HepG2 (cell line): ENCODE measurements at regions not wholly inside any gene's neighbourhood (a gene's known extent, or its start where the extent isn't known, plus 50 kb on each side); places are given as distances from the start of the nearest gene placed in this dataset.

Experiments
- RFXAP ChIP-seq: sonication (generic); formaldehyde crosslinking; IDR thresholded peaks from 2 replicates; pipeline ENCODE4 v1.4.0; 2020; ENCODE audit warnings: missing genetic modification reagents, borderline replicate concordance
- ZNF335 ChIP-seq: sonication (generic); formaldehyde crosslinking; IDR thresholded peaks from 2 replicates; pipeline ENCODE4 v1.4.0; 2020; ENCODE audit warnings: missing genetic modification reagents
- ZZZ3 ChIP-seq: sonication (generic); formaldehyde crosslinking; IDR thresholded peaks from 2 replicates; pipeline ENCODE4 v1.4.0; 2020; ENCODE audit warnings: missing genetic modification reagents, mild to moderate bottlenecking, borderline replicate concordance
- TF ChIP-seq, protein P1 (sequence below): sonication (generic); formaldehyde crosslinking; IDR thresholded peaks from 2 replicates; pipeline ENCODE4 v1.4.0; 2020; ENCODE audit warnings: low read depth, missing genetic modification reagents
- TF ChIP-seq, protein P2 (sequence below): sonication (generic); formaldehyde crosslinking; IDR thresholded peaks from 2 replicates; pipeline ENCODE4 v1.4.0; 2020; ENCODE audit warnings: missing genetic modification reagents
- TF ChIP-seq, protein P3 (sequence below), 2 experiments: fragments of 450-650 bp in 1 of 2; sonication (generic) in 1 of 2; formaldehyde crosslinking in 1 of 2; IDR thresholded peaks; 2 replicates each; pipeline versions ENCODE4 v1.6.1 to v1.8.0; 2016 to 2022; ENCODE audit warnings: antibody characterized with exemption in 1 of 2, mild to moderate bottlenecking in 1 of 2, missing genetic modification reagents in 1 of 2

DNA sequence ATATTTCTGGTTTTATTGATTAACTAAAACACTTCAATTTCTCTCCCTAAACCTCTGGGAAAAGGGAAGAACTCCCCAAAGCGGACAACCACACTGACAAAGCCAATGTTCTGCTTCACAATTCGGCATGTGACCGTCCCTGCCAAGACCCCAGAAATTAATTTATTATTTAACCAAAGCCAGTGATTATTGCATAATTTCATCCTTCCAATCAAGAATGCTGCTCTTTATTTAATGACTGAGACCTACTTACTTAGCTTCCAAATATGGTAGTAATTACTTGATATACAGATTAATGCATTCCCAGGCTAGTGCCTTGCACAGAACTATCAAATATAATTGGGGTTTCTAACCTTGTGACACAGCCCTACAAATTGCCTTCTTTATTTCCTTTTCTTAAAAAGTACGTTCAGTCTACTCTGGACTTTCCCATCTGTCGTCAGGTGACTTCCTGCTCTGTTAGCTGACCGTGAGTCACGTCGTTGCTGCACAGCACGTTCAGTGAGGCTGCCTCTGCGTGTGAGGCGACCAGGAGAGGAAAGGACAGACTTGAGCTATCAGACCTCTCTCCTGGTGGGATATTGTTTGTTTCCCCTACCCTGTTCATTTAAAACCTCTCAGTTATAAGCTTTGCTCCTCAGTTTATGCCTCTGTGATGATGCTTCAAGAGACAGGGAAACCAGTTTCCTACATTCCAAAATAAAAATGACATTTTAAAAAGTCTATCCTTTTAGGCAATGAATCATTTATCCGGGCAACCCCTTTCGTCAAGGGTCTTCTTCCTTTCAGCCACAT is 55.7 kb upstream of the TNFAIP3 start (continued):
- TF ChIP-seq, protein P1, sequence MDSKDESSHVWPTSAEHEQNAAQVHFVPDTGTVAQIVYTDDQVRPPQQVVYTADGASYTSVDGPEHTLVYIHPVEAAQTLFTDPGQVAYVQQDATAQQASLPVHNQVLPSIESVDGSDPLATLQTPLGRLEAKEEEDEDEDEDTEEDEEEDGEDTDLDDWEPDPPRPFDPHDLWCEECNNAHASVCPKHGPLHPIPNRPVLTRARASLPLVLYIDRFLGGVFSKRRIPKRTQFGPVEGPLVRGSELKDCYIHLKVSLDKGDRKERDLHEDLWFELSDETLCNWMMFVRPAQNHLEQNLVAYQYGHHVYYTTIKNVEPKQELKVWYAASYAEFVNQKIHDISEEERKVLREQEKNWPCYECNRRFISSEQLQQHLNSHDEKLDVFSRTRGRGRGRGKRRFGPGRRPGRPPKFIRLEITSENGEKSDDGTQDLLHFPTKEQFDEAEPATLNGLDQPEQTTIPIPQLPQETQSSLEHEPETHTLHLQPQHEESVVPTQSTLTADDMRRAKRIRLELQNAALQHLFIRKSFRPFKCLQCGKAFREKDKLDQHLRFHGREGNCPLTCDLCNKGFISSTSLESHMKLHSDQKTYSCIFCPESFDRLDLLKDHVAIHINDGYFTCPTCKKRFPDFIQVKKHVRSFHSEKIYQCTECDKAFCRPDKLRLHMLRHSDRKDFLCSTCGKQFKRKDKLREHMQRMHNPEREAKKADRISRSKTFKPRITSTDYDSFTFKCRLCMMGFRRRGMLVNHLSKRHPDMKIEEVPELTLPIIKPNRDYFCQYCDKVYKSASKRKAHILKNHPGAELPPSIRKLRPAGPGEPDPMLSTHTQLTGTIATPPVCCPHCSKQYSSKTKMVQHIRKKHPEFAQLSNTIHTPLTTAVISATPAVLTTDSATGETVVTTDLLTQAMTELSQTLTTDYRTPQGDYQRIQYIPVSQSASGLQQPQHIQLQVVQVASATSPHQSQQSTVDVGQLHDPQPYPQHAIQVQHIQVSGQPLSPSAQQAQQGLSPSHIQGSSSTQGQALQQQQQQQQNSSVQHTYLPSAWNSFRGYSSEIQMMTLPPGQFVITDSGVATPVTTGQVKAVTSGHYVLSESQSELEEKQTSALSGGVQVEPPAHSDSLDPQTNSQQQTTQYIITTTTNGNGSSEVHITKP = peak; percentile 66; the same call in 1 of the 2 replicates
- TF ChIP-seq ZZZ3 (CRISPR knock-in tag) (no peak), ZNF335 (CRISPR knock-in tag) (peak; percentile 59; the same call in 1 of the 2 replicates), RFXAP (CRISPR knock-in tag) (peak; percentile 66; the same call in 1 of the 2 replicates)
- TF ChIP-seq, protein P2, sequence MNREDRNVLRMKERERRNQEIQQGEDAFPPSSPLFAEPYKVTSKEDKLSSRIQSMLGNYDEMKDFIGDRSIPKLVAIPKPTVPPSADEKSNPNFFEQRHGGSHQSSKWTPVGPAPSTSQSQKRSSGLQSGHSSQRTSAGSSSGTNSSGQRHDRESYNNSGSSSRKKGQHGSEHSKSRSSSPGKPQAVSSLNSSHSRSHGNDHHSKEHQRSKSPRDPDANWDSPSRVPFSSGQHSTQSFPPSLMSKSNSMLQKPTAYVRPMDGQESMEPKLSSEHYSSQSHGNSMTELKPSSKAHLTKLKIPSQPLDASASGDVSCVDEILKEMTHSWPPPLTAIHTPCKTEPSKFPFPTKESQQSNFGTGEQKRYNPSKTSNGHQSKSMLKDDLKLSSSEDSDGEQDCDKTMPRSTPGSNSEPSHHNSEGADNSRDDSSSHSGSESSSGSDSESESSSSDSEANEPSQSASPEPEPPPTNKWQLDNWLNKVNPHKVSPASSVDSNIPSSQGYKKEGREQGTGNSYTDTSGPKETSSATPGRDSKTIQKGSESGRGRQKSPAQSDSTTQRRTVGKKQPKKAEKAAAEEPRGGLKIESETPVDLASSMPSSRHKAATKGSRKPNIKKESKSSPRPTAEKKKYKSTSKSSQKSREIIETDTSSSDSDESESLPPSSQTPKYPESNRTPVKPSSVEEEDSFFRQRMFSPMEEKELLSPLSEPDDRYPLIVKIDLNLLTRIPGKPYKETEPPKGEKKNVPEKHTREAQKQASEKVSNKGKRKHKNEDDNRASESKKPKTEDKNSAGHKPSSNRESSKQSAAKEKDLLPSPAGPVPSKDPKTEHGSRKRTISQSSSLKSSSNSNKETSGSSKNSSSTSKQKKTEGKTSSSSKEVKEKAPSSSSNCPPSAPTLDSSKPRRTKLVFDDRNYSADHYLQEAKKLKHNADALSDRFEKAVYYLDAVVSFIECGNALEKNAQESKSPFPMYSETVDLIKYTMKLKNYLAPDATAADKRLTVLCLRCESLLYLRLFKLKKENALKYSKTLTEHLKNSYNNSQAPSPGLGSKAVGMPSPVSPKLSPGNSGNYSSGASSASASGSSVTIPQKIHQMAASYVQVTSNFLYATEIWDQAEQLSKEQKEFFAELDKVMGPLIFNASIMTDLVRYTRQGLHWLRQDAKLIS (CRISPR knock-in tag) = 0 out of 2 replicates have a peak, but pooled peaks have one; percentile 16
- TF ChIP-seq, protein P3, sequence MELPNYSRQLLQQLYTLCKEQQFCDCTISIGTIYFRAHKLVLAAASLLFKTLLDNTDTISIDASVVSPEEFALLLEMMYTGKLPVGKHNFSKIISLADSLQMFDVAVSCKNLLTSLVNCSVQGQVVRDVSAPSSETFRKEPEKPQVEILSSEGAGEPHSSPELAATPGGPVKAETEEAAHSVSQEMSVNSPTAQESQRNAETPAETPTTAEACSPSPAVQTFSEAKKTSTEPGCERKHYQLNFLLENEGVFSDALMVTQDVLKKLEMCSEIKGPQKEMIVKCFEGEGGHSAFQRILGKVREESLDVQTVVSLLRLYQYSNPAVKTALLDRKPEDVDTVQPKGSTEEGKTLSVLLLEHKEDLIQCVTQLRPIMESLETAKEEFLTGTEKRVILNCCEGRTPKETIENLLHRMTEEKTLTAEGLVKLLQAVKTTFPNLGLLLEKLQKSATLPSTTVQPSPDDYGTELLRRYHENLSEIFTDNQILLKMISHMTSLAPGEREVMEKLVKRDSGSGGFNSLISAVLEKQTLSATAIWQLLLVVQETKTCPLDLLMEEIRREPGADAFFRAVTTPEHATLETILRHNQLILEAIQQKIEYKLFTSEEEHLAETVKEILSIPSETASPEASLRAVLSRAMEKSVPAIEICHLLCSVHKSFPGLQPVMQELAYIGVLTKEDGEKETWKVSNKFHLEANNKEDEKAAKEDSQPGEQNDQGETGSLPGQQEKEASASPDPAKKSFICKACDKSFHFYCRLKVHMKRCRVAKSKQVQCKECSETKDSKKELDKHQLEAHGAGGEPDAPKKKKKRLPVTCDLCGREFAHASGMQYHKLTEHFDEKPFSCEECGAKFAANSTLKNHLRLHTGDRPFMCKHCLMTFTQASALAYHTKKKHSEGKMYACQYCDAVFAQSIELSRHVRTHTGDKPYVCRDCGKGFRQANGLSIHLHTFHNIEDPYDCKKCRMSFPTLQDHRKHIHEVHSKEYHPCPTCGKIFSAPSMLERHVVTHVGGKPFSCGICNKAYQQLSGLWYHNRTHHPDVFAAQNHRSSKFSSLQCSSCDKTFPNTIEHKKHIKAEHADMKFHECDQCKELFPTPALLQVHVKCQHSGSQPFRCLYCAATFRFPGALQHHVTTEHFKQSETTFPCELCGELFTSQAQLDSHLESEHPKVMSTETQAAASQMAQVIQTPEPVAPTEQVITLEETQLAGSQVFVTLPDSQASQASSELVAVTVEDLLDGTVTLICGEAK (IDR thresholded peaks at IDR 0.05) = no peak
- TF ChIP-seq, protein P3 (CRISPR knock-in tag; IDR thresholded peaks at IDR 0.05) = no peak
